Smooth muscle cell (in vitro differentiated cells): ENCODE measurements at regions not wholly inside any gene's neighbourhood (a gene's known extent, or its start where the extent isn't known, plus 50 kb on each side); places are given as distances from the start of the nearest gene placed in this dataset.

ENCODE experiments used
- DNase-seq: peaks from one replicate; lab custom pipeline; 2025; ENCODE audit not compliant: unreplicated experiment; lab: John Stamatoyannopoulos, UW
- H2AFZ ChIP-seq: fragments of 200-600 bp; sonication (generic); 2 replicates; pipeline ENCODE4 v1.6.0; 2016; ENCODE audit warnings: antibody characterized with exemption, low read depth, mild to moderate bottlenecking
- H3F3A ChIP-seq: fragments of 200-600 bp; sonication (generic); 2 replicates; pipeline ENCODE4 v1.6.0; 2017; ENCODE audit warnings: antibody characterized with exemption, low read depth
- H3K27ac ChIP-seq: fragments of 200-600 bp; sonication (generic); 2 replicates; pipeline ENCODE4 v1.5.1; 2016; ENCODE audit warnings: low read depth, mild to moderate bottlenecking
- H3K27me3 ChIP-seq: fragments of 200-600 bp; sonication (generic); 2 replicates; pipeline ENCODE4 v1.6.1; 2016; ENCODE audit warnings: low read depth, mild to moderate bottlenecking
- H3K36me3 ChIP-seq: fragments of 200-600 bp; sonication (generic); 2 replicates; pipeline ENCODE4 v1.5.1; 2016; ENCODE audit warnings: low read depth
- H3K4me1 ChIP-seq: fragments of 200-600 bp; sonication (generic); 2 replicates; pipeline ENCODE4 v1.5.1; 2016; ENCODE audit warnings: low read depth
- H3K4me2 ChIP-seq: fragments of 200-600 bp; sonication (generic); 2 replicates; pipeline ENCODE4 v1.6.0; 2016; ENCODE audit warnings: mild to moderate bottlenecking
- H3K4me3 ChIP-seq: fragments of 200-600 bp; sonication (generic); 2 replicates; pipeline ENCODE4 v1.5.1; 2016; ENCODE audit warnings: mild to moderate bottlenecking
- H3K79me2 ChIP-seq: fragments of 200-600 bp; sonication (generic); 2 replicates; pipeline ENCODE4 v1.6.0; 2016; ENCODE audit warnings: low read depth, mild to moderate bottlenecking
- H3K9ac ChIP-seq: fragments of 200-600 bp; sonication (generic); 2 replicates; pipeline ENCODE4 v1.6.0; 2016; ENCODE audit warnings: low read depth
- H3K9me3 ChIP-seq: fragments of 200-600 bp; sonication (generic); replicated peaks from 2 replicates; pipeline ENCODE4 v1.5.1; 2016; ENCODE audit warnings: low read depth
- H4K20me1 ChIP-seq: fragments of 200-600 bp; sonication (generic); 2 replicates; pipeline ENCODE4 v1.6.0; 2016; ENCODE audit warnings: low read depth
- WGBS: methylation state at CpG from one replicate; pipeline ENCODE4 v1.1.7; 2016; ENCODE audit warnings: low lambda C conversion rate; 5-methylcytosine and 5-hydroxymethylcytosine counted together
- TF ChIP-seq, protein P1 (sequence below): fragments of 200-600 bp; sonication (generic); IDR thresholded peaks from 2 replicates; pipeline ENCODE4 v1.5.1; 2017; ENCODE audit warnings: borderline replicate concordance, mild to moderate bottlenecking, antibody characterized with exemption; ENCODE audit not compliant: insufficient read depth, poor library complexity, severe bottlenecking

DNA sequence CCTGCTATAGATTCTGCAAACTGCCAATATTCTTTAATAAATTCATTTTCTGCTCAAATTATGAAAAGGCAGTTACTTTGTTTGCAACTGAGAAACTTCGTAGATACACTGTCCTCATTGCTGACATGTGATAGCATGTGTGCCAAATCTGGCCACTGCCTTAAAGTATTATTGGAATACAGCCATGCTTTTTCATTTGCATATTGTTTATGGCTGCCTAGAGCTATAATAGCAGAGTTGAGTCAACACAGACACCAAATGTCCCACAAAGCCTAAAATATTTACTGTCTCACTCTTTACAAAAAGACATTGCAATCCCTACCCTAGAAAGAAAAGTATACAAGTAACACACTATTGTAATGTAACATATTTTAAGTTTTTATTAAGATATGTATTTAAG is 647.4 kb downstream of the XPNPEP1 start:
- H3K27ac ChIP-seq: no peak overlapping the region
- H2AFZ ChIP-seq: no peak overlapping the region
- H3K9ac ChIP-seq: no peak overlapping the region
- no peaks in the 10 kb centered on the region for H3K9me3 ChIP-seq
- TF ChIP-seq, protein P1, sequence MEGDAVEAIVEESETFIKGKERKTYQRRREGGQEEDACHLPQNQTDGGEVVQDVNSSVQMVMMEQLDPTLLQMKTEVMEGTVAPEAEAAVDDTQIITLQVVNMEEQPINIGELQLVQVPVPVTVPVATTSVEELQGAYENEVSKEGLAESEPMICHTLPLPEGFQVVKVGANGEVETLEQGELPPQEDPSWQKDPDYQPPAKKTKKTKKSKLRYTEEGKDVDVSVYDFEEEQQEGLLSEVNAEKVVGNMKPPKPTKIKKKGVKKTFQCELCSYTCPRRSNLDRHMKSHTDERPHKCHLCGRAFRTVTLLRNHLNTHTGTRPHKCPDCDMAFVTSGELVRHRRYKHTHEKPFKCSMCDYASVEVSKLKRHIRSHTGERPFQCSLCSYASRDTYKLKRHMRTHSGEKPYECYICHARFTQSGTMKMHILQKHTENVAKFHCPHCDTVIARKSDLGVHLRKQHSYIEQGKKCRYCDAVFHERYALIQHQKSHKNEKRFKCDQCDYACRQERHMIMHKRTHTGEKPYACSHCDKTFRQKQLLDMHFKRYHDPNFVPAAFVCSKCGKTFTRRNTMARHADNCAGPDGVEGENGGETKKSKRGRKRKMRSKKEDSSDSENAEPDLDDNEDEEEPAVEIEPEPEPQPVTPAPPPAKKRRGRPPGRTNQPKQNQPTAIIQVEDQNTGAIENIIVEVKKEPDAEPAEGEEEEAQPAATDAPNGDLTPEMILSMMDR: no peak
- H4K20me1 ChIP-seq: no peaks in the 10 kb centered on the region
- no peaks in the 10 kb centered on the region for H3K27me3 ChIP-seq
- no peak for DNase-seq
- 58% methylated on average over 1 of the region's 1 CpG for WGBS
- H3K4me2 ChIP-seq: no peak overlapping the region
- H3K4me1 ChIP-seq: no peaks in the 10 kb centered on the region
- H3F3A ChIP-seq: no peaks in the 10 kb centered on the region
- no peaks in the 10 kb centered on the region for H3K79me2 ChIP-seq
- no peak overlapping the region for H3K4me3 ChIP-seq
- H3K36me3 ChIP-seq: no peaks in the 10 kb centered on the region

DNA sequence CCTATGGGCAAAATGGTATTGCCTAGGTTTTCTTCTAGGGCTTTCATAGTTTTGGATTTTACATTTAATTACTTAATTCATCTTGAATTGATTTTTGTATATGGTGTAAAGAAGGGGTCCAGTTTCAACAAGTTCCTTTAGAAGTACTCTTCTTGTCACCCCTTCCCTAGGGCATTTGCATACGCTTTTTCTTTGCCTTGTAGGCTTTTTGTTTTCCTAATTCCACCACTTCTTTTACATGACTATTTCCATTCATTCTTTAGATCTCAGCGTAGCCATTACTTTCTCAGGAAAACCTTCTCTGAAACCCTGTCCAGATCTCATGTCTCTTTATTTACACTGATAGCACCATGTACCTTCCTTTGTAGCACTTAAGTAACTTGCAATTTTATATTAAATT is 648.6 kb downstream of the XPNPEP1 start:
- TF ChIP-seq, protein P1: no peak
- Histone ChIP-seq H3K27ac (no peak overlapping the region), H3K36me3 (no peaks in the 10 kb centered on the region), H3F3A (no peaks in the 10 kb centered on the region), H4K20me1 (no peaks in the 10 kb centered on the region), H3K9me3 (no peaks in the 10 kb centered on the region), H3K4me1 (no peaks in the 10 kb centered on the region), H3K79me2 (no peaks in the 10 kb centered on the region), H3K9ac (no peak overlapping the region), H3K4me2 (no peak overlapping the region), H2AFZ (no peak overlapping the region), H3K27me3 (no peaks in the 10 kb centered on the region), H3K4me3 (no peak overlapping the region)
- WGBS: 88% methylated on average over 2 of the region's 2 CpGs
- no peak for DNase-seq

DNA sequence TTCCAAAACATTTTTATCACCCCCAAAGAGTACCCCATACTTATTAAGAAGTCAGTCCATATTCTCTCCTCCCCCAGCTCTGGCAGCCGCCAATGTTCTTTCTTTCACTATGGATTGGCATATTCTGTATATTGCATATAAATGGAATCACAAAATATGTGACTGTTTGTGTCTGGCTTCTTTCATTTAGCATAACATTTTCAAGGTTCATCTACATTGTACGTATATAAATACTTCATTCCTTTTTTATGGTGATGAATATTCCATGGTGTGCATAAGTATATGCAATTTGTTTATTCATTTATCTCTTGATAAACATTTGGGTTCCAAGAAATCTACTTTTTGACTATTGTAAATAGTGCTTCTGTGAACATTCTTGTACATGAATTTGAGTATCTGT is 653.1 kb downstream of the XPNPEP1 start:
- Histone ChIP-seq H3K4me1 (no peaks in the 10 kb centered on the region), H3K9me3 (no peaks in the 10 kb centered on the region), H3K27ac (no peak overlapping the region), H3K4me2 (no peak overlapping the region), H4K20me1 (no peaks in the 10 kb centered on the region), H3K36me3 (no peaks in the 10 kb centered on the region), H2AFZ (no peak overlapping the region), H3K4me3 (no peak overlapping the region), H3K79me2 (no peaks in the 10 kb centered on the region), H3K27me3 (no peaks in the 10 kb centered on the region), H3F3A (no peaks in the 10 kb centered on the region), H3K9ac (no peak overlapping the region)
- DNase-seq: no peak
- WGBS: 93% methylated on average over 2 of the region's 2 CpGs
- TF ChIP-seq, protein P1: no peak

DNA sequence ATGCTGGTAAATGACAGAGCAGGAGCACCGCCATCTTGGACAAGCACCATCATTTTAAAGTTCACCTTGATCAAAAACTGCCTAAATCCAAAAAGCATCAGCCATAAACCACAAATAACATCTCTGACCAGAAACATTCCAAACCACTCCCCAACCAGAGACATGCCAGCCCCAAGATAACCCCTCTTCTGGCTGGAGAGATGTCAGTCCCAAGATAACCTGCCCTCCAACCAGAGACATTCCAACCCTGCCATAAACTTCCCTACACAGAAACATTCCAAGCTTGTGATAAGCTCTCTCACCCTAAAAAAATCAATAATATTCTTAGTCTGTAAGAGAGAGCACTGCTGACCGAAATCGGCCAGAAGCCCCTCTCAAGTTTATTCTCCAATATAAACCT is 659.3 kb downstream of the XPNPEP1 start:
- H3K79me2 ChIP-seq: no peaks in the 10 kb centered on the region
- no peaks in the 10 kb centered on the region for H4K20me1 ChIP-seq
- no peak overlapping the region for H3K4me3 ChIP-seq
- no peaks in the 10 kb centered on the region for H3K9me3 ChIP-seq
- no peaks in the 10 kb centered on the region for H3K27me3 ChIP-seq
- H3K9ac ChIP-seq: no peak overlapping the region
- TF ChIP-seq, protein P1: no peak
- no peak overlapping the region for H3K4me2 ChIP-seq
- no peaks in the 10 kb centered on the region for H3K4me1 ChIP-seq
- H3K36me3 ChIP-seq: no peaks in the 10 kb centered on the region
- no peak overlapping the region for H3K27ac ChIP-seq
- no peaks in the 10 kb centered on the region for H3F3A ChIP-seq
- DNase-seq: no peak
- H2AFZ ChIP-seq: no peak overlapping the region
- 85% methylated on average over 3 of the region's 3 CpGs for WGBS
